IMR-90 (cell line): ENCODE measurements at regions not wholly inside any gene's neighbourhood (a gene's known extent, or its start where the extent isn't known, plus 50 kb on each side); places are given as distances from the start of the nearest gene placed in this dataset.

ENCODE experiments used
- BHLHE40 ChIP-seq: fragments of 150-350 bp; IDR thresholded peaks from 2 replicates; pipeline ENCODE4 v1.6.1; 2016; ENCODE audit warnings: mild to moderate bottlenecking, low read depth, low read length
- CTCF ChIP-seq: conservative IDR thresholded peaks from 2 replicates; pipeline ENCODE4 v1.5.1; 2012; ENCODE audit warnings: mild to moderate bottlenecking, low read depth, low read length, improper control_type of control experiment
- MAFK ChIP-seq: IDR thresholded peaks from 2 replicates; pipeline ENCODE4 v1.6.1; 2012; ENCODE audit warnings: low read depth, low read length, improper control_type of control experiment

DNA sequence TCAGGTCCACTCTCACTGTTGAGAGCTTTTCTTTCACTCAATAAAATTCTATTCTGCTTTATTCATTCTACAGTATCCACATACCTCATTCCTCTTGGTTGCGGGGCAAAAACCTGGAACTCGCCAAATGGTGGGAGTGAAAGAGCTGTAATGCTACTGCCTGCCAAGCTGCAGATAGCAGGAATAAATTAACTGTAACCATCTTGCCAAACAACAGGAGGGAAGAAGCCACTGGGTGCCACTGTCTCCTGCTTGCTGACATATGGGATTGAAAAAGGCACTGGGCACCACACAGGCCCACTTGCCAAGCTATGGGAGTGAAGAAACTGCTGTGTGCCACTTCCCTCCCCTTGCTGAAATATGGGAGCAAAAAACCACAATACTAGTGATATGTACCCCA is 111.9 kb upstream of the CNTN1 start:
- TF ChIP-seq BHLHE40: no peak
- no peak for TF ChIP-seq CTCF
- TF ChIP-seq MAFK: no peak
